ENCODE measurements at regions not wholly inside any gene's neighbourhood (a gene's known extent, or its start where the extent isn't known, plus 50 kb on each side); places are given as distances from the start of the nearest gene placed in this dataset.

DNA sequence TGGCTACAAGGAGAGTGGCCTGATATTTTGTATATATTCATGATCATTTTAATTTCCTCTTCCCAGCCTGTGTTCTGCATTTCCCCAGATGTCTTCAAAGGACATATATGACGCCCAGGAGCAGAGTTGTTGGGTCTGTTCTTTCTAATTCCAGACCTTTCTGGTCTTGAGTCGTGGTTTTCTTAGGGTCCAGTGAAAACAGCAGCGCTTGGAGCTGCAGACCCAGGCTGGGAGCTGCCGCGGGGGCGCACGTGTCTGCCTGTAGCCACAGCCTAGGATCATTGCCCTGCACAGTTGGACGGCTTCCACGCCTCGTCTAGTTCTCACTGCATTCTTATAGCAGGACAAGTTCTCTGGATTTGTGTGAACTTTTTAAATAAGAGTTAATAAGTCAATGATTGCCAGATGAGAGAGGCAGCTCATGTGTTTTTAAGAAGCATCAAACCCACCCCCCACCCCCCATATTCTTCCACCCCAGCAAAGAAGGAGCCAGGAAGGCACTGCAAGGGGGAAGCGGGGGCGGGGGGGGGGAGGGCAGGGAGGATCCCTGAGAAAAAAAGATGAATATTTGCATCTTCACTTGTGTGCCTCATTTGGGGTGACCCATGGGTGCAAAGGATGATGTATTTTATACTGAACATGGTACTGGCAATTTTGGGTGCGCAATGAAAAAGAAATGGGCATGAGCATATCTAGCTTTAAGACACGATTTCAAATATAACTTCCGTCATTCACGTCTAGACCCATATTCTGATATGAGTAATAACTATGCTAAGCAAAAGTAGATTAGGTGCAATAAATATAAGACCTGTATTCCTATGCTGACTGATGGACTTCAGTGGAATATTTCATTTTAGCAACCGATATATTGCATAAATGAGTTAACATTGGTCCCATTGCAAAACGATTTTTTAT lies 160.0 kb downstream of the TBXT start:
- WGBS: 8% methylated on average over 18 of the region's 18 CpGs

DNA sequence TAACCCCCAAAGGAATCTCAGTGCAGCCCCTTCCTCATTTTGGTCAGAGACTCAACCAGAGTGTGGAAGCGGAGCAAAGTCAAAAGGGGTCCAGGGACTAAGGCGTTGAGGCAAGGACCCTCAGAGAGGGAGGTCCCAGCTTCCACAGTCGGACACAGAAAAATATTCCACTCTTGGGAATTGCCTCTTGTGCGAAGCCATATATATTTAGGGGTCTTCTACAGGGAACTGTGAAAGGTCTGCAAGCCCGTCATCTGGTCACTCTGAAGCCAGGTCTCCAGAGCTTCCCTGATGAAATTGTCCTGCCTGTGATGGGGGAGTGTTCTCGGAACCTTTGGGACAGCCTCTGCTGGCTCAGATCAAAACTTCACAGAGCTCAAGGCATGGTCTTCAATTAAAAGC lies 160.8 kb downstream of the TBXT start:
- WGBS: 13% methylated on average over 6 of the region's 6 CpGs

More for the DNA sequence above, 160.0 kb downstream of the TBXT start:
- no peaks in the 10 kb centered on the region for H3K4me1 ChIP-seq (ENCODE audit: control insufficient read depth in 4 of 4, insufficient read depth in 4 of 4, low read length in 3 of 4)
- DNase-seq (ENCODE audit: low spot score): no peak
- no peaks in the 10 kb centered on the region for H3K36me3 ChIP-seq (ENCODE audit: control insufficient read depth in 4 of 4, insufficient read depth in 3 of 4, low read depth in 1 of 4, low read length in 3 of 4)
- no peak for TF ChIP-seq NR2F2 (IDR thresholded peaks at IDR 0.05)
- TF ChIP-seq FOXA1 (IDR thresholded peaks at IDR 0.05): no peak
- TF ChIP-seq, protein P1, sequence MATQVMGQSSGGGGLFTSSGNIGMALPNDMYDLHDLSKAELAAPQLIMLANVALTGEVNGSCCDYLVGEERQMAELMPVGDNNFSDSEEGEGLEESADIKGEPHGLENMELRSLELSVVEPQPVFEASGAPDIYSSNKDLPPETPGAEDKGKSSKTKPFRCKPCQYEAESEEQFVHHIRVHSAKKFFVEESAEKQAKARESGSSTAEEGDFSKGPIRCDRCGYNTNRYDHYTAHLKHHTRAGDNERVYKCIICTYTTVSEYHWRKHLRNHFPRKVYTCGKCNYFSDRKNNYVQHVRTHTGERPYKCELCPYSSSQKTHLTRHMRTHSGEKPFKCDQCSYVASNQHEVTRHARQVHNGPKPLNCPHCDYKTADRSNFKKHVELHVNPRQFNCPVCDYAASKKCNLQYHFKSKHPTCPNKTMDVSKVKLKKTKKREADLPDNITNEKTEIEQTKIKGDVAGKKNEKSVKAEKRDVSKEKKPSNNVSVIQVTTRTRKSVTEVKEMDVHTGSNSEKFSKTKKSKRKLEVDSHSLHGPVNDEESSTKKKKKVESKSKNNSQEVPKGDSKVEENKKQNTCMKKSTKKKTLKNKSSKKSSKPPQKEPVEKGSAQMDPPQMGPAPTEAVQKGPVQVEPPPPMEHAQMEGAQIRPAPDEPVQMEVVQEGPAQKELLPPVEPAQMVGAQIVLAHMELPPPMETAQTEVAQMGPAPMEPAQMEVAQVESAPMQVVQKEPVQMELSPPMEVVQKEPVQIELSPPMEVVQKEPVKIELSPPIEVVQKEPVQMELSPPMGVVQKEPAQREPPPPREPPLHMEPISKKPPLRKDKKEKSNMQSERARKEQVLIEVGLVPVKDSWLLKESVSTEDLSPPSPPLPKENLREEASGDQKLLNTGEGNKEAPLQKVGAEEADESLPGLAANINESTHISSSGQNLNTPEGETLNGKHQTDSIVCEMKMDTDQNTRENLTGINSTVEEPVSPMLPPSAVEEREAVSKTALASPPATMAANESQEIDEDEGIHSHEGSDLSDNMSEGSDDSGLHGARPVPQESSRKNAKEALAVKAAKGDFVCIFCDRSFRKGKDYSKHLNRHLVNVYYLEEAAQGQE (IDR thresholded peaks at IDR 0.05): no peak
- no peak for TF ChIP-seq EGR1 (IDR thresholded peaks at IDR 0.05; ENCODE audit: low read depth in 2 of 2)
- no peak overlapping the region for H3K4me3 ChIP-seq (ENCODE audit: low read depth in 1 of 3, low read length in 3 of 3)
- no peak overlapping the region for H3K9ac ChIP-seq (ENCODE audit: low read depth in 1 of 2, low read length in 2 of 2)
- no peak overlapping the region for H3K27ac ChIP-seq (ENCODE audit: low read depth in 1 of 2, low read length in 2 of 2)
- H3K27me3 ChIP-seq (ENCODE audit: control insufficient read depth in 4 of 4, insufficient read depth in 4 of 4, low read length in 3 of 4): peaks cover 2 to 29% (median 8%) of the 10 kb centered on the region in 4 donors
- no peaks in the 10 kb centered on the region for H3K9me3 ChIP-seq (ENCODE audit: control insufficient read depth in 4 of 4, low read length in 3 of 4)

More for the DNA sequence above, 160.8 kb downstream of the TBXT start:
- Histone ChIP-seq H3K36me3 (ENCODE audit: control insufficient read depth in 4 of 4, insufficient read depth in 3 of 4, low read depth in 1 of 4, low read length in 3 of 4) (no peaks in the 10 kb centered on the region), H3K27ac (ENCODE audit: low read depth in 1 of 2, low read length in 2 of 2) (no peak overlapping the region), H3K4me3 (ENCODE audit: low read depth in 1 of 3, low read length in 3 of 3) (no peak overlapping the region), H3K9ac (ENCODE audit: low read depth in 1 of 2, low read length in 2 of 2) (no peak overlapping the region), H3K27me3 (ENCODE audit: control insufficient read depth in 4 of 4, insufficient read depth in 4 of 4, low read length in 3 of 4) (peaks cover 2 to 28% (median 8%) of the 10 kb centered on the region in 4 donors), H3K4me1 (ENCODE audit: control insufficient read depth in 4 of 4, insufficient read depth in 4 of 4, low read length in 3 of 4) (no peaks in the 10 kb centered on the region), H3K9me3 (ENCODE audit: control insufficient read depth in 4 of 4, low read length in 3 of 4) (no peaks in the 10 kb centered on the region)
- no peak for DNase-seq (ENCODE audit: low spot score)
- TF ChIP-seq, protein P2, sequence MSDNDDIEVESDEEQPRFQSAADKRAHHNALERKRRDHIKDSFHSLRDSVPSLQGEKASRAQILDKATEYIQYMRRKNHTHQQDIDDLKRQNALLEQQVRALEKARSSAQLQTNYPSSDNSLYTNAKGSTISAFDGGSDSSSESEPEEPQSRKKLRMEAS (IDR thresholded peaks at IDR 0.05): no peak
- TF ChIP-seq EGR1 (IDR thresholded peaks at IDR 0.05; ENCODE audit: low read depth in 2 of 2) (no peak), RXRA (IDR thresholded peaks at IDR 0.05) (no peak), FOXA2 (IDR thresholded peaks at IDR 0.05) (no peak), SP1 (IDR thresholded peaks at IDR 0.05) (no peak), HNF4A (conservative IDR thresholded peaks at IDR 0.05) (no peak), TAF1 (conservative IDR thresholded peaks at IDR 0.05) (no peak), JUND (IDR thresholded peaks at IDR 0.05) (no peak), RAD21 (IDR thresholded peaks at IDR 0.05) (no peak), GABPA (IDR thresholded peaks at IDR 0.05 in 1 of 2, conservative IDR thresholded peaks at IDR 0.05 in 1 of 2) (no peak), FOXA1 (IDR thresholded peaks at IDR 0.05) (no peak), HNF4G (IDR thresholded peaks at IDR 0.05) (no peak), NR2F2 (IDR thresholded peaks at IDR 0.05) (no peak), YY1 (IDR thresholded peaks at IDR 0.05) (no peak)
- TF ChIP-seq, protein P3, sequence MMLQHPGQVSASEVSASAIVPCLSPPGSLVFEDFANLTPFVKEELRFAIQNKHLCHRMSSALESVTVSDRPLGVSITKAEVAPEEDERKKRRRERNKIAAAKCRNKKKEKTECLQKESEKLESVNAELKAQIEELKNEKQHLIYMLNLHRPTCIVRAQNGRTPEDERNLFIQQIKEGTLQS (IDR thresholded peaks at IDR 0.05): no peak
- TF ChIP-seq, protein P4, sequence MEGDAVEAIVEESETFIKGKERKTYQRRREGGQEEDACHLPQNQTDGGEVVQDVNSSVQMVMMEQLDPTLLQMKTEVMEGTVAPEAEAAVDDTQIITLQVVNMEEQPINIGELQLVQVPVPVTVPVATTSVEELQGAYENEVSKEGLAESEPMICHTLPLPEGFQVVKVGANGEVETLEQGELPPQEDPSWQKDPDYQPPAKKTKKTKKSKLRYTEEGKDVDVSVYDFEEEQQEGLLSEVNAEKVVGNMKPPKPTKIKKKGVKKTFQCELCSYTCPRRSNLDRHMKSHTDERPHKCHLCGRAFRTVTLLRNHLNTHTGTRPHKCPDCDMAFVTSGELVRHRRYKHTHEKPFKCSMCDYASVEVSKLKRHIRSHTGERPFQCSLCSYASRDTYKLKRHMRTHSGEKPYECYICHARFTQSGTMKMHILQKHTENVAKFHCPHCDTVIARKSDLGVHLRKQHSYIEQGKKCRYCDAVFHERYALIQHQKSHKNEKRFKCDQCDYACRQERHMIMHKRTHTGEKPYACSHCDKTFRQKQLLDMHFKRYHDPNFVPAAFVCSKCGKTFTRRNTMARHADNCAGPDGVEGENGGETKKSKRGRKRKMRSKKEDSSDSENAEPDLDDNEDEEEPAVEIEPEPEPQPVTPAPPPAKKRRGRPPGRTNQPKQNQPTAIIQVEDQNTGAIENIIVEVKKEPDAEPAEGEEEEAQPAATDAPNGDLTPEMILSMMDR (IDR thresholded peaks at IDR 0.05; ENCODE audit: low read depth, low read length, missing input control): no peak
- TF ChIP-seq, protein P5, sequence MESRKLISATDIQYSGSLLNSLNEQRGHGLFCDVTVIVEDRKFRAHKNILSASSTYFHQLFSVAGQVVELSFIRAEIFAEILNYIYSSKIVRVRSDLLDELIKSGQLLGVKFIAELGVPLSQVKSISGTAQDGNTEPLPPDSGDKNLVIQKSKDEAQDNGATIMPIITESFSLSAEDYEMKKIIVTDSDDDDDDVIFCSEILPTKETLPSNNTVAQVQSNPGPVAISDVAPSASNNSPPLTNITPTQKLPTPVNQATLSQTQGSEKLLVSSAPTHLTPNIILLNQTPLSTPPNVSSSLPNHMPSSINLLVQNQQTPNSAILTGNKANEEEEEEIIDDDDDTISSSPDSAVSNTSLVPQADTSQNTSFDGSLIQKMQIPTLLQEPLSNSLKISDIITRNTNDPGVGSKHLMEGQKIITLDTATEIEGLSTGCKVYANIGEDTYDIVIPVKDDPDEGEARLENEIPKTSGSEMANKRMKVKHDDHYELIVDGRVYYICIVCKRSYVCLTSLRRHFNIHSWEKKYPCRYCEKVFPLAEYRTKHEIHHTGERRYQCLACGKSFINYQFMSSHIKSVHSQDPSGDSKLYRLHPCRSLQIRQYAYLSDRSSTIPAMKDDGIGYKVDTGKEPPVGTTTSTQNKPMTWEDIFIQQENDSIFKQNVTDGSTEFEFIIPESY (IDR thresholded peaks at IDR 0.05): no peak
- TF ChIP-seq, protein P1 (IDR thresholded peaks at IDR 0.05): no peak
